DOHH2 (cell line): ENCODE measurements at regions not wholly inside any gene's neighbourhood (a gene's known extent, or its start where the extent isn't known, plus 50 kb on each side); places are given as distances from the start of the nearest gene placed in this dataset.

Experiments
- CTCF ChIP-seq: fragments of 200-600 bp; sonication (generic); IDR thresholded peaks from one replicate; pipeline ENCODE4 v1.5.1; 2014; ENCODE audit warnings: antibody characterized with exemption, mild to moderate bottlenecking, low read depth, low read length; ENCODE audit not compliant: poor library complexity, severe bottlenecking
- EZH2phosphoT487 ChIP-seq: fragments of 200-600 bp; sonication (generic); IDR thresholded peaks from 2 replicates; pipeline ENCODE4 v1.6.1; 2017; ENCODE audit warnings: borderline replicate concordance, mild to moderate bottlenecking, antibody characterized with exemption, low read length, moderate library complexity, mixed read lengths

- TF ChIP-seq CTCF (no peak), EZH2phosphoT487 (no peak)
Measured at GRCh38 chr9:106718936-106719335, 144.0 kb upstream of the ZNF462 start.
